ENCODE measurements at regions not wholly inside any gene's neighbourhood (a gene's known extent, or its start where the extent isn't known, plus 50 kb on each side); places are given as distances from the start of the nearest gene placed in this dataset.

DNA sequence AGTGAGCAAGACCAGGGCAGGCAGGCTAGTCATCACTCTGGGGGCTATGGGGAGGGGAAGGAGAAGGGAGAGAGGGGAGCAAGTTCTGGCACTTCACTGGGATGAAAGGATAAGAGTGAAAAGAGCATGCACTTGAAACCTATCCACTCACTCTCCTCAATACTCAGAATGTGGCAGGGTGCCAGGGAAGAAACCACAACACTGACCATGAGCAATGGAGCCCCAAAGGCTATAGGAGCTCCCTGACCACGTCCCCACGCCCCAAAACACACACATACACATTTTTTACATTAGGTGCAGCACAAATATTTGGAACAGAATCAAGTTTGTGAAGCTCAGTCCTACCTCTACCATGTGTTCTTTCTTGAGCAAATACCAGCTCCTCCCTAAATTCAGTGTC is 132.2 kb downstream of the IDS start:
- no peak for DNase-seq
- Histone ChIP-seq H3K9me3 (no peaks in the 10 kb centered on the region), H3K27ac (no peak overlapping the region), H3K27me3 (no peaks in the 10 kb centered on the region), H3K4me1 (no peaks in the 10 kb centered on the region), H3K36me3 (no peaks in the 10 kb centered on the region), H3K4me3 (no peak overlapping the region)
- WGBS, 5 donors, result 0 to 37% (median 12%) methylated on average over 2 of the region's 2 CpGs
- TF ChIP-seq EP300 (IDR thresholded peaks at IDR 0.05), result no peak
- intact Hi-C loops (cut with DNase I; ENCODE audit: low total_unique reads), result no loop called here

DNA sequence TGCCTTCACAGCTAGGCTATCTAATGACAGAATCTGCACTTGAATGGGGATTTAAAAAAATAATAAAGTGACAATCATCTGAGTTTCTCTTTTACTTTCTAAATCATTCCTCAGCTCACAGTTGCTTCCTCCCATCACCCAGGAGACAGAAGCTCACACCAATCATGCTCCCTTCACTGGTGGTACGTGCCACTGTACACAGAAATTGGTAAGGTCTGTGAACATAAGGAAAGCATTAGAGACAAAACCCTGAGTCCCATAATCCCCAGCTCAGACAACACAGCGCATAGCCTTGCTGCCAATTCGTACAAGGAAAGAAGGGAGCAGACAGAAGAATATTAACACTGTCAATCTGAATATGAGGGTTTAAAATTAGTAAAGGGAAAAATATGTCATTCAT is 133.1 kb downstream of the IDS start:
- no peak for DNase-seq
- Histone ChIP-seq H3K9me3 (no peaks in the 10 kb centered on the region), H3K36me3 (no peaks in the 10 kb centered on the region), H3K27ac (no peak overlapping the region), H3K27me3 (no peaks in the 10 kb centered on the region), H3K4me3 (no peak overlapping the region), H3K4me1 (no peaks in the 10 kb centered on the region)
- TF ChIP-seq, protein P1, sequence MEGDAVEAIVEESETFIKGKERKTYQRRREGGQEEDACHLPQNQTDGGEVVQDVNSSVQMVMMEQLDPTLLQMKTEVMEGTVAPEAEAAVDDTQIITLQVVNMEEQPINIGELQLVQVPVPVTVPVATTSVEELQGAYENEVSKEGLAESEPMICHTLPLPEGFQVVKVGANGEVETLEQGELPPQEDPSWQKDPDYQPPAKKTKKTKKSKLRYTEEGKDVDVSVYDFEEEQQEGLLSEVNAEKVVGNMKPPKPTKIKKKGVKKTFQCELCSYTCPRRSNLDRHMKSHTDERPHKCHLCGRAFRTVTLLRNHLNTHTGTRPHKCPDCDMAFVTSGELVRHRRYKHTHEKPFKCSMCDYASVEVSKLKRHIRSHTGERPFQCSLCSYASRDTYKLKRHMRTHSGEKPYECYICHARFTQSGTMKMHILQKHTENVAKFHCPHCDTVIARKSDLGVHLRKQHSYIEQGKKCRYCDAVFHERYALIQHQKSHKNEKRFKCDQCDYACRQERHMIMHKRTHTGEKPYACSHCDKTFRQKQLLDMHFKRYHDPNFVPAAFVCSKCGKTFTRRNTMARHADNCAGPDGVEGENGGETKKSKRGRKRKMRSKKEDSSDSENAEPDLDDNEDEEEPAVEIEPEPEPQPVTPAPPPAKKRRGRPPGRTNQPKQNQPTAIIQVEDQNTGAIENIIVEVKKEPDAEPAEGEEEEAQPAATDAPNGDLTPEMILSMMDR (IDR thresholded peaks at IDR 0.05), result no peak
- TF ChIP-seq EP300 (IDR thresholded peaks at IDR 0.05) (no peak), POLR2A (IDR thresholded peaks at IDR 0.05) (no peak), POLR2AphosphoS5 (IDR thresholded peaks at IDR 0.05) (no peak)
- intact Hi-C loops (cut with DNase I; ENCODE audit: low total_unique reads), result no loop called here
- WGBS, 5 donors, result 53 to 71% (median 67%) methylated on average over 3 of the region's 3 CpGs

DNA sequence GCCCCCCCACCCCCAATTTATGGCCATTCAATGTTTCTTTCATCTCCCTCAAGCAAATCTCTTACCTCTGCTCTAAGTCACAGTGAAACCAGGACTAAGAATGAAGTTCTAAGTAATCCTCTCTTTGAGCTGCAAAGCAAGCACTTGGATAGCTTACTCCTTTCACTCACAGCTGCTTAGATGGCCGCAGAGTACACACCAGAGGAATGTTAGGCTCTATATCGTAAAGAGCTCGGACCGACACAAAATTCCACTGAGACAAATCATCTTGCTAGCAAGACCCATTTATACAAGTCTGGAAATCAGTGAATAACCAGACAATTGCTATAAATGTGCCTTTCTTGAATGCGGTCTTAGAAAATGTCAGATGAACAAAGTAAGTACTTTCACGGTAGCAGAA is 135.0 kb downstream of the IDS start:
- H3K4me3 ChIP-seq, result no peak overlapping the region
- intact Hi-C loops (cut with DNase I; ENCODE audit: low total_unique reads), result no loop called here
- no peaks in the 10 kb centered on the region for H3K36me3 ChIP-seq
- no peaks in the 10 kb centered on the region for H3K4me1 ChIP-seq
- 69 to 76% (median 70%) methylated on average over 6 of the region's 6 CpGs for WGBS, 5 donors
- no peaks in the 10 kb centered on the region for H3K27me3 ChIP-seq
- no peak overlapping the region for H3K27ac ChIP-seq
- no peaks in the 10 kb centered on the region for H3K9me3 ChIP-seq
- no peak for DNase-seq
- TF ChIP-seq POLR2AphosphoS5 (IDR thresholded peaks at IDR 0.05) (no peak), POLR2A (IDR thresholded peaks at IDR 0.05) (no peak), EP300 (IDR thresholded peaks at IDR 0.05) (no peak)
- TF ChIP-seq, protein P1 (IDR thresholded peaks at IDR 0.05), result no peak

DNA sequence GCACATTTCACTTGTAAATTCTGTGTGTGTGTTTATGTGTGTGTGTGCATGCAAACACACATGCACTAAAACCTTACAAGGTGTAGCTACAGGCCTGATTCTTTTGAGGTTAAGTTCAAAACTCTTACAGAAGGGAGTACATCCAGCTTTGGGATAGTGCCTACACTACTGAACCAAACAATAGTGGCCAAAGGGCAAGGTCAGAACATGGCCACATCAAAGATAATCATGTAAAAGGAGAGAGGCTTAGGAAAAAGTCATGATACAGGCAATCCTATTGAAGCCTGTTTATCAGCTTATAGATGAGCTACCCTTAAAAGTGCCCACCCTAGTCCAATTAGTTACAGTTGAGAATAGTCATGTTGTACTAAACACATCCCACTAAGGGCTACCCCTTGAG is 139.6 kb downstream of the IDS start:
- DNase-seq, result no peak

DNA sequence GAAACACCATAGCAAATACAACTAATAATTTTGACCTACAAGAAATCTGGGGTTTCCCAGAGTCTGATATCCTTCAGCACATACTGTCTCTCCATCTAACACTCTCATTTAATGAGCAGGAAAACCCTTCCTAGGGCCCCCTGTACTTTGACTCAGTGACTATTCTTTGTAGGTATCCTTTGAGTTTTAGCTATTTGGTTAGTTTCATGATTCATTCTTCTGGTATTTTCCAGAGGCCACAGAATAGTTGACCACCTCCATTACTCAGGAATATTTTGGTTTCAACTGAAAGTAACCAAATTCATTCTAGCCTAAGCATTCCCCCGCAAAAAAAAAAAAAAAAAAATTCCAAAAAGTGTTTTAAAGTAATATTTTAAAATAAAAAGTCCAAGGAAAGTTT is 140.0 kb downstream of the IDS start:
- Histone ChIP-seq H3K36me3 (no peaks in the 10 kb centered on the region), H3K27ac (no peak overlapping the region), H3K27me3 (no peaks in the 10 kb centered on the region), H3K4me3 (no peak overlapping the region), H3K9me3 (peaks cover 0 to 6% (median 0%) of the 10 kb centered on the region in 4 donors), H3K4me1 (no peaks in the 10 kb centered on the region)
- WGBS, 5 donors, result 43 to 95% (median 88%) methylated on average over 1 of the region's 1 CpG
- intact Hi-C loops (cut with DNase I; ENCODE audit: low total_unique reads), result no loop called here
- TF ChIP-seq, protein P1 (IDR thresholded peaks at IDR 0.05), result no peak
- no peak for TF ChIP-seq POLR2A (IDR thresholded peaks at IDR 0.05)
- TF ChIP-seq POLR2AphosphoS5 (IDR thresholded peaks at IDR 0.05), result no peak
- TF ChIP-seq EP300 (IDR thresholded peaks at IDR 0.05), result no peak
- no peak for DNase-seq

More for the DNA sequence above, 139.6 kb downstream of the IDS start:
- Histone ChIP-seq H3K27ac (no peak overlapping the region), H3K4me1 (no peaks in the 10 kb centered on the region), H3K9me3 (peaks cover 0 to 2% (median 0%) of the 10 kb centered on the region in 4 donors), H3K36me3 (no peaks in the 10 kb centered on the region), H3K27me3 (no peaks in the 10 kb centered on the region), H3K4me3 (no peak overlapping the region)
- TF ChIP-seq POLR2AphosphoS5 (IDR thresholded peaks at IDR 0.05), result no peak
- TF ChIP-seq POLR2A (IDR thresholded peaks at IDR 0.05), result no peak
- no peak for TF ChIP-seq EP300 (IDR thresholded peaks at IDR 0.05)
- TF ChIP-seq, protein P1 (IDR thresholded peaks at IDR 0.05), result no peak
- intact Hi-C loops (cut with DNase I; ENCODE audit: low total_unique reads), result no loop called here
